ENCODE measurements at regions not wholly inside any gene's neighbourhood (a gene's known extent, or its start where the extent isn't known, plus 50 kb on each side); places are given as distances from the start of the nearest gene placed in this dataset.

DNA sequence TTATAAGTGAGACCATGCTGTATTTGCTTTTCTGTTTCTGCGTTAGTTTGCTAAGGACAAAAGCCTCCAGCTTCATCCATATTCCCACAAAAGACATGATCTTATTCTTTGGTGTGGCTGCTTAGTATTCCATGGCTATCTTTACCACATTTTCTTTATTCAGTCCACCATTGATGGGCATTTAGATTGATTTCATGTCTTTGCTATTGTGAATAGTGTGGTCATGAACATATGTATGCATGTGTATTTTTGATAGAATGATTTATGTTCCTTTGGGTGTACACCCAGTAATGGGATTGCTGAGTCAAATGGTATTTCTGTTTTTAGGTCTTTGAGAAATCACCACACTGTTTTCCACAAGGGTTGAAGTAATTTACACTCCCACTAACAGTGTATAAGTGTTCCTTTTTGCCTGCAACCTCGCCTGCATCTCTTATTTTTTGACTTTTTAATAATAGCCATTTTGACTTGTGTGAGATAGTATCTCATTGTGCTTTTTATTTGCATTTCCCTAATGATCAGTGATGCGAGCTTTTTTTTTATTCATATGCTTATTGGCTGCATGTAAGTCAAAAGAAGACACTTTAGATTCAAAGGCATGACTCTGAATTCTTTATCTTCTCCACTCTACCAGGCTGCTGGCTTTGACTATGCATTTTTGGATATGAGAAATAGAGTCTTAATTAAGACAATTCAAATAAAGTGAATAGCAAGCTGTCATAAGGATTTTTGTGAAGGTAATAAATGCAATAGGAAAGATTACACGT, 183.3 kb upstream of the SYNPR start:
- TF ChIP-seq CTCF (IDR thresholded peaks at IDR 0.05; ENCODE audit: poor library complexity, severe bottlenecking) (no peak), REST (IDR thresholded peaks at IDR 0.05; ENCODE audit: borderline replicate concordance) (no peak), EZH2 (IDR thresholded peaks at IDR 0.05; ENCODE audit: borderline replicate concordance, insufficient read depth, low read length, poor library complexity, severe bottlenecking) (no peak), EP300 (conservative IDR thresholded peaks at IDR 0.05; ENCODE audit: poor library complexity, severe bottlenecking) (no peak), POLR2AphosphoS5 (IDR thresholded peaks at IDR 0.05) (no peak), TAF1 (IDR thresholded peaks at IDR 0.05; ENCODE audit: low read depth) (no peak), RAD21 (conservative IDR thresholded peaks at IDR 0.05) (no peak)

All from neural cell (in vitro differentiated cells).